Upper lobe of right lung (tissue), 1 donor: ENCODE measurements at regions not wholly inside any gene's neighbourhood (a gene's known extent, or its start where the extent isn't known, plus 50 kb on each side); places are given as distances from the start of the nearest gene placed in this dataset.
"Not testable (repeated sequence)": the region's sequence is repeated elsewhere in the genome, so short reads cannot be mapped to it uniquely, and the experiment has no call there.

ENCODE experiments used
- ATAC-seq: fragments of 200-7000 bp; cut with Tn5 transposase; one replicate; pipeline ENCODE4 v1.9.1; 2020; ENCODE audit warnings: mild to moderate bottlenecking, moderate library complexity
- DNase-seq: peaks from one replicate; pipeline ENCODE4 v3.0.0-alpha.2; 2020
- H3K27ac ChIP-seq: fragments of 200-600 bp; one replicate; pipeline ENCODE4 v1.8.0; 2022
- H3K27me3 ChIP-seq: fragments of 200-600 bp; one replicate; pipeline ENCODE4 v1.8.0; 2022; ENCODE audit warnings: mild to moderate bottlenecking
- H3K36me3 ChIP-seq: fragments of 200-600 bp; one replicate; pipeline ENCODE4 v1.8.0; 2022
- H3K4me1 ChIP-seq: fragments of 200-600 bp; one replicate; pipeline ENCODE4 v1.8.0; 2022
- H3K4me3 ChIP-seq: fragments of 200-600 bp; one replicate; pipeline ENCODE4 v1.8.0; 2022; ENCODE audit warnings: mild to moderate bottlenecking
- H3K9me3 ChIP-seq: fragments of 200-600 bp; one replicate; pipeline ENCODE4 v1.8.0; 2022
- intact Hi-C: fragments of 100-400 bp; cut with DNase I; formaldehyde crosslinking; loops from one replicate; pipeline ENCODE4 v1.11.0; 2022
- donor health status: DM: no; HTN: yes; CAD: no; lungs with severe emphysema.

- intact Hi-C loops, H3K27me3 ChIP-seq, H3K36me3 ChIP-seq, H3K27ac ChIP-seq, H3K4me3 ChIP-seq, H3K9me3 ChIP-seq, ATAC-seq, H3K4me1 ChIP-seq, DNase-seq: not testable (repeated sequence)
These were observed 111.5 kb upstream of the MTLN start for GRCh38 chr2:110323832-110324231.

DNA sequence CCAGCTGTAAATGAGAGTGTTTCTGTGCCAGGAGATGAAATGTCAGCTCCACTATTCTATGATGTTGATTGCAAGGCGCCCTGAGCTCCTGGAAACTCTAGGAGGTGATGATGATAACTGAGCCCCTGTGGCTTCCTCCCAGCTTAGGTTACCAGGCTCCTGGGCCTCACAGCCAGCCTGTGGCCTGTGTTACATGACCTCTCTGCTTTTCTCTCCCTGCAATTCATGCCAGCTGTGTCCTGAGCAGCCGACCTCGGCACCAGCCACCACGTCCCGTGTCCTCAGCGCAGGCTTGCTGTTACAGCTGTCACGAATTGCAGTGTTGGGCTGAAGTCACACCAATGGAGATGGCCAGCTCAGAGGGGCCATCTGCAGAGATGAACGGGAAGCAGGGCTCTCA lies 110.2 kb upstream of the MTLN start:
- DNase-seq, H3K36me3 ChIP-seq, H3K4me1 ChIP-seq, H3K27me3 ChIP-seq, H3K27ac ChIP-seq, intact Hi-C loops, ATAC-seq, H3K9me3 ChIP-seq, H3K4me3 ChIP-seq: not testable (repeated sequence)

DNA sequence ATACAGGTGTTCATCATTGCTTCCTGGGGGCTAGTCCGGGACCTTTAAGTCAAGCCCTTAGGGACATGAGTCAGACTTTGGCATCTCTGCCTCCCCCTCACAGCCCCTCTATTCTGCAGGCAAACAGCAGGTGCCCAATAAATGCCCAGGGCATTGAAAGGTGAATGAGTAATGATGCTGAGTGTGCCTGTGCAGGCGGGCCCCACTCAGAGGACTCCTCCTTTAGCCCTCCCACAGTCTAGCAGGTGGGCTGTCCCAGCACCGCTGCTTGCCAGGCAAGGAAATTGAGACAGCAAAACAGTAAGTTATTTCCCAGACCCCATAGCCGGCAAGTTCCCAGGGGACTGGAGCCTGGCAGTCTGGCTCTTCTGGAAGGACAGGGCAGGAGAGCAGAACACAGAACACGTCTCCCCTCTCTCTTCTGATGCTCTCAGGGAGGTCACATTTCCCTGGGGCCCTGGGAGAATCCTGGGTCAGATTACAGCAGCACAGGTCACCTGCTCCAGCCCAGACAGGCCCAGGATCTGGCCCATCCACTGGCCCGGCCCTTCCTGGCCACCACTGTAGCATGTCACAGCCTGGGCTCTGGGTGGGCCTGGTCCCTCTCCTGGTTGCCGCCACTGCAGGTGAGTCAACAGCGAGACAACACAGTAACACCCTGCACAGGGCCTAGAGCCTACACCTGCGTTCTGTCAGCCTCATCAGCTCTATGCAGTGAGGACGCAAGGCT lies 108.7 kb upstream of the MTLN start:
- H3K27me3 ChIP-seq, DNase-seq, H3K4me3 ChIP-seq, ATAC-seq, intact Hi-C loops, H3K9me3 ChIP-seq, H3K4me1 ChIP-seq, H3K36me3 ChIP-seq, H3K27ac ChIP-seq: not testable (repeated sequence)

DNA sequence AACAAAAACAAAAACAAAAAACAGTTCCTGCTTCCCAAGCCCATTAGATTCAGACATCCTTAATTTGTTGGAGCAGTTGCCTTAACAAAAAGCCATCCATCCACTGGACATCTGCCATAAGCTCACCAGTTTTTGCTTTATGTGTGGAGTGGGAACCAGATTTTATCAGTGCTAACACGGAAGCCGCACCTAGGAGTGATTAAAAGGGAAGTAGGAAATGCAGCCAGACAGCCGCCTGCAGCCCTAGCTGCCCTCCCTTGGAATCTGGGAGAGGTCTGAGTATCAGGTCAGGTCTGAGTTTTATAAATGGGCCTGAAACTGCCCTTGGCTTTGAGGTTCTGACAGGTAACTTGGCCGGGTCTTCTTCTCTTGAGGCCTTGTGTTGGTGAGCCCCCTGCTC lies 106.6 kb upstream of the MTLN start:
- H3K27ac ChIP-seq, H3K9me3 ChIP-seq, H3K4me1 ChIP-seq, DNase-seq, H3K4me3 ChIP-seq, H3K36me3 ChIP-seq, H3K27me3 ChIP-seq, intact Hi-C loops: not testable (repeated sequence)
- peak; percentile 25 for ATAC-seq

- DNase-seq, H3K4me3 ChIP-seq, H3K27ac ChIP-seq, H3K4me1 ChIP-seq, ATAC-seq, H3K9me3 ChIP-seq, H3K36me3 ChIP-seq, intact Hi-C loops, H3K27me3 ChIP-seq: not testable (repeated sequence)
These were observed 105.0 kb upstream of the MTLN start for GRCh38 chr2:110317377-110317776.

- H3K27me3 ChIP-seq, H3K4me3 ChIP-seq, H3K9me3 ChIP-seq, H3K36me3 ChIP-seq, intact Hi-C loops, H3K27ac ChIP-seq, H3K4me1 ChIP-seq, DNase-seq: not testable (repeated sequence)
- peak; percentile 54 for ATAC-seq
These were observed 103.9 kb upstream of the MTLN start for GRCh38 chr2:110316051-110316865.

DNA sequence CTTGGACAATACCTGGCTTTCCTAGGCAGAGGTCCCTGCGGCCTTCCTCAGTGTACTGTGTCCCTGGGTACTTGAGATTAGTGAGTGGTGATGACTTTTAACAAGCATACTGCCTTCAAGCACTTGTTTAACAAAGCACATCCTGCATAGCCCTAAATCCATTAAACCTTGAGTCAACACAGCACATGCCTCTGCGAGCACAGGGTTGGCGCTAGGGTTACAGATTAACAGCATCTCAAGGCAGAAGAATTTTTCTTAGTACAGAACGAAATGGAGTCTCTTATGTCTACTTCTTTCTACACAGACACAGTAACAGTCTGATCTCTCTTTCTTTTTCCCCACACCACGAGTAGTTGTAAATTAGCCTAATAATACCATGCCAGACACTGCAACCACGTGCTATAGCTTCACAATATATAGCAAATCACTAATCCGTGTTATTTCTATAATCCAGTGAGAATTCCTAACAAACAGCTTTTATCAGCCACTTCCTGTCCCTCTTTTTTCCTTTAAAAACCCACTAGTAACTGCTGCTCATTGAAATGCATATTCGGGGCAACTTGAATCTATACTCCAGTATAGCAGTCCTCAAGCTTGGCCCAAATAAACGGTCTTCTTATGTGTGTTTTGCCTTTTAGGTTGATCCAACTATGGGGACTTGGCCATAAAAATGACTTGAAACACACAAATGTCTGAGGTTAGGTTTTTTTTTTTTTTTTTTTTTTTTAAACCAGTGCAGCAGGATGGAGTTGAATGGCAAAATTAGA lies 102.9 kb upstream of the MTLN start:
- H3K27ac ChIP-seq, H3K4me1 ChIP-seq, intact Hi-C loops, H3K27me3 ChIP-seq, H3K4me3 ChIP-seq, H3K9me3 ChIP-seq, DNase-seq, H3K36me3 ChIP-seq: not testable (repeated sequence)
- peak; percentile 33 for ATAC-seq

GRCh38 chr2:110314472-110314871 lies 102.1 kb upstream of the MTLN start:
- DNase-seq: not testable (repeated sequence)

GRCh38 chr2:110313032-110313431 lies 100.7 kb upstream of the MTLN start:
- H3K9me3 ChIP-seq, intact Hi-C loops, H3K36me3 ChIP-seq, H3K4me1 ChIP-seq, H3K27me3 ChIP-seq, H3K4me3 ChIP-seq, DNase-seq, ATAC-seq, H3K27ac ChIP-seq: not testable (repeated sequence)

More at GRCh38 chr2:110314472-110314871, 102.1 kb upstream of the MTLN start:
- H3K4me1 ChIP-seq, H3K27ac ChIP-seq, H3K4me3 ChIP-seq, H3K27me3 ChIP-seq, H3K36me3 ChIP-seq, ATAC-seq, H3K9me3 ChIP-seq, intact Hi-C loops: not testable (repeated sequence)

- DNase-seq, H3K9me3 ChIP-seq, H3K27ac ChIP-seq, H3K4me1 ChIP-seq, H3K36me3 ChIP-seq, ATAC-seq, H3K27me3 ChIP-seq, H3K4me3 ChIP-seq, intact Hi-C loops: not testable (repeated sequence)
These were observed 99.5 kb upstream of the MTLN start for GRCh38 chr2:110311713-110312444.

DNA sequence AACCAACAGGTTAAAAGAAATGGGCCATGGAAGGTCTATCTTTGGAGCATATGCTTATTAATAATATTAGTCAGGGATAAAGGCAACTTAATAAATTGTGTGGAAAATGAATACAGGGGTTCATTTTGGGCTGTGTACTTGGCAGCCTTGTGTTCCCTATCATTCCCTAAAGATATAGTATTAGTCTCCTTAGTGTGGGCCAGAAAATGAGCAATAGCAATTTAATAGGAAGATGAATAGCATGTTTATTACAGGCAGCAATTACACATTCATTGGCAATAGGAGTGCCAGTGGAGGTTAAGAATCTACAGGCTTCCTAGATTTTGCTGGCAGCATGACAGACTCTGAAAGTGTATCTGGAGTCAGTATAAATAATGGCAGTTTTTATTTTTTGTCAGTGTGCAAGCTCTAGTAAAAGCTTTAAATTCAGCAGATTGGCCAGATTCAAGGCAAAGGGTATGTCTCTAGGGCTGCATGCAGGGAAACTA lies 98.7 kb upstream of the MTLN start:
- H3K27me3 ChIP-seq, ATAC-seq, DNase-seq, H3K36me3 ChIP-seq, H3K4me1 ChIP-seq, H3K27ac ChIP-seq, H3K9me3 ChIP-seq, intact Hi-C loops, H3K4me3 ChIP-seq: not testable (repeated sequence)

- DNase-seq, H3K36me3 ChIP-seq, H3K9me3 ChIP-seq, H3K4me3 ChIP-seq, intact Hi-C loops, ATAC-seq, H3K27ac ChIP-seq, H3K27me3 ChIP-seq, H3K4me1 ChIP-seq: not testable (repeated sequence)
These were observed 96.4 kb upstream of the MTLN start for GRCh38 chr2:110308728-110309127.

GRCh38 chr2:110292807-110293206 lies 80.5 kb upstream of the MTLN start:
- H3K27me3 ChIP-seq, H3K9me3 ChIP-seq, H3K27ac ChIP-seq, H3K4me1 ChIP-seq, intact Hi-C loops, H3K36me3 ChIP-seq, ATAC-seq, DNase-seq, H3K4me3 ChIP-seq: not testable (repeated sequence)
